ENCODE measurements at regions not wholly inside any gene's neighbourhood (a gene's known extent, or its start where the extent isn't known, plus 50 kb on each side); places are given as distances from the start of the nearest gene placed in this dataset.

DNA sequence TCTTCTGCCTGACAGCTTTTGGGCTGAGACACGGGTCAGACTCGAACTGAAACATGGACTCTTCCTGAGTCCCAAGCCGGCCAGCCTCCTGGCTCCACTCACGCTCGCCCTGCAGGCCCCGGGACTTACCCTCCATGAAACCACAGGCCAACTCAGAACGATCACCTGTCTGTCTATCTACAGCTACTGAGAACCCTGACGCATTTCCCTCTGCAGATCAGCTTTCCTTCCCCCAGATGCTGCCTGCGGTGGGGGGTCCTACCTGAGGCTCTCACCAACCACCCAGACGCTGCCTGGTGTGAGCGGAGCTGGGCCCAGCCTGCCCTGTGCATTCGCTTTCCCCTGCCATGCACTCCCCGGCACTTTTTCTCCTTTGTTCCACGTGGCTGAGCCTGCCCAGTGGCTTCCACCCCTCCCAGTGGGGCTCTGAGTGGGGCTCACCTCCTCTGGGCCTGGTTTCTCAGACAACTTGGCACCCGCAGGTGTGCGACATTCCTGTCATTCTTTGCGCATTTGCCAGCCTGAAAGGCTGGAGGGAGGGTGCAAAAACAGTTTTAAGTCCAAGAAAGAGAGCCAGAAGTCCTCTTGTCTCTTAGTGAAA, 60.2 kb downstream of the PLXNA1 start:
- TF ChIP-seq YY1 (IDR thresholded peaks at IDR 0.05; ENCODE audit: insufficient read depth, insufficient read length) (no peak), ZNF274 (IDR thresholded peaks at IDR 0.05; ENCODE audit: low read depth, low read length) (no peak)

All from NT2/D1 (cell line).